Hippocampal formation (tissue), 2 donors: ENCODE measurements at regions not wholly inside any gene's neighbourhood (a gene's known extent, or its start where the extent isn't known, plus 50 kb on each side); places are given as distances from the start of the nearest gene placed in this dataset.

Source experiments
- DNase-seq, 2 donors: peaks; one replicate each; lab custom pipeline; 2025; lab: John Stamatoyannopoulos, UW

DNA sequence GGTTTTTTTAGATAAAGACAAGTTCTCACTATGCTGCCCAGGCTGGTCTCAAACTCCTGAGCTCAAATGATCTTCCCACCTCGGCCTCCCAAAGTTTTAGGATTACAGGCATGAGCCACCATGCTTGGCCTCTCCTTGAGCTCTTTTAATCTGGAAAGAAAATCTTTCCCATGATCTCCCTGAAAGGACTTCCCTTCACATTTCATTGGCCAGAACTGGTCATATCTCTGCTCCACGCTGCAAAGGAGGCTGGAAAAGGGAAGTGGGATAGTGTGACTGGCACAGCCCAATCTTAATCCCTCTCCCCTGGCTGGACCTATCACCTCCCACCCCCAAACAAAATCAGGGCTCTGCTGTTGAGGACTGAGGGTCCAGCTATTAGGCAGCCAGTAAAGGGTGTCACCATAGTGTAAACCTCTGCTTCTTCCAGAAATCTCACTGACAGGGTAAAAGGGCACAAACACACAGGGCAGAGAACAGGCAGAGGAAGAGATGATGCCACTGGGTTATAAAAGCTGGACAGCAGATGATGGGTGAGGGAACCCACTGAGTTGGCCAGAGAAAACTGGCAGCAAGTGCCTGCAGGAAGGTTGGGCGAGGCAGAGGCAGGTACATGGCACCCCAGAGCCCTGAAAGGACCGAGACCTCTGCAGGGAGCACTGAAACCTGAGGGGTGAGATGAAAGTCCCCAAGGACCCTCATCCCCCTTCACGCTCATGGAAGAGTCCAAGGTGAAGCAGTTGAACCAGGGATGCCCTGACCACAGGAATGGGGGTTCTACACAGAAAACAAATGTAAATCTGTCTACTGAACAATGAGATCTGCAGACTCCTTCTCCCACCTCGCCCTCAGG lies 83.1 kb upstream of the PTPN1 start:
- no peak for DNase-seq

DNA sequence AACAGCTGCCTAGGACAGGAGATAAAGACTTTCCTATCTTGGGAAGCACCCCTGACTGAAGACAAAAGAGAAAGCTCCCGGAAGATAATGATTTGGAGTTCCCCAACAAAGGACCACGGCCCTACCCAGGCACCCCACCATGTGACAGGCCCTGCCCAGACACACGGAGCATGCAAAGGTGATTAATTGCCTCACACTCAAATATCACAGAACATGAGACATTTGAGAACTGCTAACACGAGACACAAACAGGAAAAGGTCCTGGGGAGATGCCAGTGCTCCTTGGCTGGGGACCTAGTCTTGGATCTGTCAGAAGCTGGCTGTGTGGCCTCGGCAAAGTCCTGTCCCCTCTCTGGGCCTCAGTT lies 82.5 kb upstream of the PTPN1 start:
- no peak for DNase-seq

DNA sequence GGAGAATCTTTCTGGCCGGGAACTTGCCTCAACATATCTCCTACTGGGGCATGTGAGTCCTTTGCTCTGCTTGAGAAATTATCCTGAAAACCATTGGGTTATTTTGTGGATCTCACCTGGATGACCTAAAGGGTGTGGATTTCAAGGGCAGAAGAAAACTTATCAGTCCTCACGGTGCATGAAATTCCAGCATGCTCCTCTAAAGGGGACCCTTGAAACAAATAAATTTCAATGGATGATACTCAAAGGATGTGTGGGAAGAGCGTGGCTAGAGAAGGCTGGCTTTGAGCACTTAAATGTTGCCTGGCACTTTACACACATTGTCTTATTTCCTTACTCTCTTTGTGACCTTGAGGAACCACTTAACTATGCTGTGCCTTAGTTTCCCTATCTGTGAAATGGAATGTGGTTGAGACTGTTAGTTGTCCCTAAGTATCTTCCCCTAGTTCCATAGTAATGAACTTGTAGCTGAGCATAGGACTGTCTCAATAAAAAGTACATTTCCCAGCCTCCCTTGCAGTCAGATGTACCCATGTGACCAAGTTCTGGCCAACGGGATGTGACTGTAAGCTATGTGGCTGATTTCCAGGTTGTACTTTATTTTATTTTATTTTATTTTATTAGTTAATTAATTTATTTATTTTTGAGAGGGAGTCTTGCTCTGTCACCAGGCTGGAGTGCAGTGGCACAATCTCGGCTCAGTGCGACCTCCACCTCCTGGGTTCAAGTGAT lies 81.9 kb upstream of the PTPN1 start:
- no peak for DNase-seq

DNA sequence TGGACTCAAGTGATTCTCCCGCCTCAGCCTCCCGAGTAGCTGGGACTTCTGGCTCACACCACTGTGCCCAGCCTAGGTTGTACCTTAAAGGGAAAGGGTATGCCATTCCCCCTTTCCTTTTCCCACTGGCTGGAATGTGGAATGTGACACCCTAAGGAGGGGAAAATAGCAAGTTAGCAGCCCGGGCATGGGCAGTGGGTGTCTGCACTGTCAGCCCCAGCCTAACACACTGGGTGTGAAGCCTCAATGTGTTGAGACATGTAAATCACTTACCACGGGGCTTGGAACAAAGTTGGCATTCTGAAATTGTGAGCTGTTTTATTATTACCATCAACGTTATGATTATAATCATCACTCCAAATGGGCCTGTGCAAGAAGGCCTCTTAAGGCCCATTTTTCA lies 80.8 kb upstream of the PTPN1 start:
- no peak for DNase-seq

DNA sequence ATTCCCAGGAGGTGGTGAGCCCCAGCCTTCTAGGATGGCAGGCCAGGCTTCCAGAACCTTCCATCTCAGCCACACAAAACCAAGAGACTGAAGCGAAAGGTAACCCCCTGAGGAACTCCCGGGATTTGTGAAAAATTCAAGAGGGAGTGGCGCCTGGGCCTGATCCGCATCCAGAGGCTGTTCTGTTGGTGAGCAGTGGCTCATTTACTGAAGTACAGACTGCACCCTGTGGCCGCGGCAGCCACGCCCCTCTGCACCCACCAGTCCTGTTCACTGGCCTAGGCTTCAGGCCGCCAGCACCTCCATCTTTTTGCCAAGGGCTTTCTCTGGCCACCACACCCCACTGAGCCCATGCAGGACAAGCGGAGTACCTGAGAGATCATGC lies 79.1 kb upstream of the PTPN1 start:
- no peak for DNase-seq

DNA sequence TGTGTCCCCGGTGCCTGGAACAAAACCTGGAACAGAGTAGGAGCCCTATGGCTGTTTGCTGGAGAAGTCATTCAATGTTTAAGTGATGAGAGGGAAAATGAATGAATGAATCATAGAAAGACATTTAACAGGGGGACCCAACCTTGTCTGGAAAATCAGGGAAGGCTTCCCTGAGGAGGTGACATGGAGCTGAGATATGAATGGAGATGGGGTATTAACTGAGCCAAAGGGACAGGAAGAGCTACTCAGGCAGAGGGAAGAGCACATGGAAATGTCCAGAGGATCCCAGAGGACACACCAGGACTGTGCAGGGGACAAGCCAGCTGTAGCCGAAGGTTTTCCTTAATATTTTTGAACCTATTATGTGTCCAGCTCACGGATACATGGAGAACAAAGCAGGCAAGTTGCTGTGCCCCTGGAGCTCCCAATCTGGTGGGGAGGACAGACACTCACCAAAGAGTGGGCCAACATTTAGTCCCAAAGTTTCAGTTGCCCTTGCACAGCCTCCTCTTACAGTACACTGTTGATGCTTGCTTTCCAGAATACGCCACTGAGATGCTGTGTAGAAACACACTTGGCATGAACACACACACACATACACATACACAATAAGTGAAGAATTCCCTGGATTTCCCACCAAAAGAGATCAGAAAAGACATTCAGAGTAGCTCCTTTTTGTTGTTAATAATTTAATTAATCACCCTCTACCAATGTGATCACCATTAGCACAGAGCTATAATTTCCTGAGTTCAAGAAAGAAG lies 77.0 kb upstream of the PTPN1 start:
- no peak for DNase-seq

DNA sequence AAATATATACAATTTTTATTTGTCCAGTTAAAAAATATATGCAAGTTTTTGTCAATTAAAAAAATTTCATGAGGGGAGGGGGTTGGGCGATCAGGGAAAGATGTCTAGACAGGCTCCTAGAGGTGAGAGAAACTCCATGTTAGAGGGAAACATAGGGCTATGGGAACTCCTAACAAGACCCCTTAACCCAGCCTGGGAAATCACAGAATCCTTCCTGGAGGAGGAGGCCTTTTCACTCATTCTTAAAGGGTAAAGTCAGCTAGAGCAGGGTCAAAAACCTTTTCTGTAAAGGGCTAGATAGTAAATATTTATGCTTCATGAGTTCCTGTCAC lies 75.9 kb upstream of the PTPN1 start:
- no peak for DNase-seq

DNA sequence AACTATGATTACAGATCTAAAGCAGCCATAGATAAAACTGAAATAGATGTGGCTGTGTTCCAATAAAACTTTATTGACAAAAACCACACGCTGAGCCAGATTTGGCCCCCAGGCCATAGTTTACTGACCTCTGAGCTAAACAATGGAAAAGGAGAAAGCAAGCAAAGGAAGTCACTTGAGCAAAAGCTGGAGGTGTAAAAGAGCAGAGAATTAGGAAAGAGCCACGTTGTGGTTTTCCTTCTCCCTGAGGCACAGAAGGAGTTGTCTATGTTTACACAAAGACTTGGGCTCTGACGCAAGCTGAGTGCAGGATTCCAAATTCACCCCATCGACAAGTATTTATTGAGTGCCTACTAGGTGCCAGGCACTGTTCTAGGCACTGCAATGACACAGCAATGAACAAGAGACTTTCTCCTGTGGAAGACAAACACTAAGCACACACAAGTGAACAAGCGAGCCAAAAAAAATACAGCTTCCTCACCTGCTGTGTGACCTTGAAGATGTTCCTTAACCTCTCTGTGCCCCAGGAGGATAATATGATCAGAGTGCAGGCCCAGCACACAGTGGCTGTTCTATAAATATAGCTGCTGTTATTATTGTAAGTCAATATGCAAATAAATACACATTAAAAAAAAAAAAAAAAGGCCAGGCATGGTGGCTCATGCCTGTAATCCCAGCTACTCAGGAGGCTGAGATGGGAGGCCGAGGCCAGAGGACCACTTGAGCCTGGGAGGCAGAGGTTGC lies 75.4 kb upstream of the PTPN1 start:
- no peak for DNase-seq

DNA sequence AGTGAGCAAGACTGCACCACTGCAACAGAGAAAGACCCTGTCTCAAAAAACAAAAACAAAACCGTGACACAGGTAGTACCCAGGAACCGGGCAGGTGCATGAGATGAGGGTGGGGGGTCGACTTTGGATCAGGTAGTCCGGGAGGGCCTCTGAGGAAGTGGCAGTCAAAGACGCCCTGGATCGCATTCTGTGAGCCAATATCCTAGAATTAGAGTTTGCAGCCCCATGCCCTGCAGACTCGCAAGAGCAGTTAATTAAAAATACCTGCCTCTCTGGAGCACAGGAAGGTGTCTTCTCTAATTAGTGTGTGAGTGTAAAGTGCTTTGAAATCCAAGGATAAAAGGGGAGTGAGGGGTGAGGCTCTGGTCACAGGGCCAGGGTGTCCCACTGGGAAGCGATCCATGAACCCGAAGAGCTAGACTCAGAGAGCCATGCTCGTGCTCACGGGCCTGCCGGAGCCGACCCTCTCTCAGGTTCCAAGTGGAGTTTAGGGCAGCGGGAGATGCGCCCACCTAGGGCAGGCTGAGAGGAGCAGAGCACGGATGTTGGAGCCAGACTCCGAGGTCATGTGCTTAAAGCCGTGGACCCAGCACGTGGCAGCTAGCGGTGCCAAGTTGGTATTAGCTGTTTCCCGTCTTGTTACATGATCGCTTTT lies 74.7 kb upstream of the PTPN1 start:
- no peak for DNase-seq

DNA sequence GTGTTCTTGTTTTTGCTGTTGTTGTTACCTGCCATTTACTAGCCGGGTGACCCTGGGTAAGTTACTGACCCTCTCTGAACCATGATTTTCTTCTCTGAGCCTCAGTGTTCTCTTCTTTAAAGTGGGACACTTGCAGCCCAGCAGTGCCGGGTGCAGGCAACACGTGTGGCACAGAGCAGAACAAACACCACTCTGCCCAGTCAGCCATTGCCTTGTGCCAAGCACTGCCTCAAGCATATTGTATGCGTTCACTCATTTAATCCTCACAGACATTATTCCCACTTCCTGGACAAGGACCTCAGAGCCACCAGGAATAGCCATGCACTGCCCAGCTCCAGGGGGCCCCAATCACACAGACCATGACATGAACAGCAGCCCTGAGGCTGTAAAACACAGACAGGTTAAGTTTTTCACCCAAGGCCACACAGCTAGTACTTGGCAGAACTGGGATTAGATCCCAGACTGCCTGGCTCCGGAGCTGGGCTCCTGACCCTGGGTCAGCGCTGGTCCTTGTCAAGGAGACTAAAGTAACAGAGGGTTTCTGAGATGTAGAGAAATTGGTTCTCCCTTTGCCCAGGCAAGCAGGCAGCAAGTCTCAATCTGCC lies 74.0 kb upstream of the PTPN1 start:
- DNase-seq: no peak

DNA sequence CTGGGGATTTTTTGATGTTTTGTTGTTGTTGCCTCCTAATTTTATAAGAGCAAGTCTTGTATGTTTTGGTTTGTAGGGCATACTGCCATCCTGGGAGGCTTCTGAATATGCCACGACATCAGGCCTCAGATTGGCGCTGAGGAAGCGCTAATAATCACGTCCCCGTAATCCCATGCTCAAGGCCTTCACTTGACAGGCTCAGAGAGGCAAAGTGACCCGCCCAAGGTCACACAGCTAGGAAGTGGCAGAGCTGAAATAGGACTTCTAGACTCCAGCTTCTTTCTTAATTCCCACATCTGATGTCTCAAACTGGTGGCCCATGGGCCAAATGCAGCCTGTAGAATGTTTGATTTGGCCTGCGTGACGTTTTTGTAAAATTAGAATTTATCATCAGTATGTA lies 73.5 kb upstream of the PTPN1 start:
- no peak for DNase-seq

DNA sequence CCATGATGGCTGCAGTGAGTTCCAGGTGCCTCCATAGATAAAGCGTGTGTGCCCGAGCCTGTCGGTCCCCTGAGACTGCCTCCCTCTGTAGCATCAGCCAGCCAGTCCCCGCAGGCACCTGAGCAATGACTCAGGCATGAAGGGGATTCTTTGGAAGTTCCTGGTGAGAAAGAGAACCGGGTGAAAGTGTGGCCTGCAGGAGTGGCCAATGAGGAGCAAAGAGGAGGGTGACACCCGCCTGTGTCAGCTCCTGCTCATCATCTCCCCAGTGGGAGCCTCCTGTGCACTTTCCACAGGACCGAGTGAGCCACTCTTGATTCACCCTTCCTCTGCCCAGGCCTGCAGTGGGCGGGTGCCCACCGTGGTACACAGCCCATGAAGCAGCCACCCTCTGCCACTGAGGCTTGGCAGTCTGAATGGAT lies 71.2 kb upstream of the PTPN1 start:
- no peak for DNase-seq

DNA sequence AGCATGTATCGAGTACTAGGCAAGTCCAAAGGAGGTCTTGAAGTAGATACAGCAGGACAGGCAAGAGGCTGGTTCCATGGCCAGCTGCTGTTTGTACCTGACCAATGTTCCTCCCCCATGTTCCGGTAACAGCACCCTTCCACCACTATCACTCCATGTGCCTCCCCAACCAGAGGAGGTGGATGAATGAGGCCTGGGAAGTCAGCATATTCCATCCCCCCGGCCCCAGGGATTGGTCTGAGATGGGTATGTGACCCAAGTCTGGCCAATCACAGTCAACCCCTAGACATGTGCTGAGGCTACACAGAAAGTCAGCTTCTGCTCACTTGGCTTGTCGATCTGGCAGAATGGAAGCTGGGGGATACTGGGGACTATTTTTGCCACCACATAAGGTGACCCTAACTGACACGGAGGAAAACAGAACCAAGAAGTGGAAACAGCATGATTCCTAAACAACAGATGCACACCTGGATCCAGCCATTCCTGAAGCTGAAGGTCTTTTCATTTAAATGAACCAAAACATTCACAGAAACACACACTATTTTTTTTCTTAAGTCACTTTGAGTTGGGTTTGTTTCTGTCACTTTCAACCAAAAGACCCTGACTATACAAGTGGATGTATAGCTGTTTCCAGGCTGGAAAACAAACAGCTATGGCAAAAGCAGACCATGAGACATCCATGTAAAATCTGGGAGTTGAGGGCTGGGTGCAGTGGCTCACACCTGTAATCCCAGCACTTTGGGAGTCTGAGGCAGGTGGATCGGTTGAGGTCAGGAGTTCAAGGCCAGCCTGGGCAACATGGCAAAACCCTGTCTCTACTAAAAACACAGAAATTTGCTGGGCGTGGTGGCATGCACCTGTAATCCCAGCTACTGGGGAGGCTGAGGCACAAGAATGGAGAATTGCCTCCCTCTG lies 70.4 kb upstream of the PTPN1 start:
- DNase-seq: no peak

DNA sequence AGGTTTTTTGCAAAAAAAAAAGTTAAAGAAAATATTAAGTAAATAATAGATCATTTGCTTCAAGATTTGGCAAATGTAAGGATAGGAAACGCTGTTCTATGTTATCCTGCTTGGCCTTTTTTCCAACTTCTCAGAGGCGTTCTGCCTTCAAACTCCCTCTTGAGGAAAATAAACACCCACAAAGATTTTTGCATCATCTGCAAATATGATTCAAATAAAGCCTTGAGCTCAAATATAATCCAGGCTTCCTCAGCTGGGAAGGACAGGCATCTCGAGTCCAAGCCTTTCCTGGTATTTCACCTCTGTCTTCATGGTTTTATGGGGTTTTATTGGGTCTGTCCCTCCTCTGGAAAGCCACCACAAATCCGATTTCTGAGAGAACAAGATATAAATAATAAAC lies 67.7 kb upstream of the PTPN1 start:
- DNase-seq: no peak

DNA sequence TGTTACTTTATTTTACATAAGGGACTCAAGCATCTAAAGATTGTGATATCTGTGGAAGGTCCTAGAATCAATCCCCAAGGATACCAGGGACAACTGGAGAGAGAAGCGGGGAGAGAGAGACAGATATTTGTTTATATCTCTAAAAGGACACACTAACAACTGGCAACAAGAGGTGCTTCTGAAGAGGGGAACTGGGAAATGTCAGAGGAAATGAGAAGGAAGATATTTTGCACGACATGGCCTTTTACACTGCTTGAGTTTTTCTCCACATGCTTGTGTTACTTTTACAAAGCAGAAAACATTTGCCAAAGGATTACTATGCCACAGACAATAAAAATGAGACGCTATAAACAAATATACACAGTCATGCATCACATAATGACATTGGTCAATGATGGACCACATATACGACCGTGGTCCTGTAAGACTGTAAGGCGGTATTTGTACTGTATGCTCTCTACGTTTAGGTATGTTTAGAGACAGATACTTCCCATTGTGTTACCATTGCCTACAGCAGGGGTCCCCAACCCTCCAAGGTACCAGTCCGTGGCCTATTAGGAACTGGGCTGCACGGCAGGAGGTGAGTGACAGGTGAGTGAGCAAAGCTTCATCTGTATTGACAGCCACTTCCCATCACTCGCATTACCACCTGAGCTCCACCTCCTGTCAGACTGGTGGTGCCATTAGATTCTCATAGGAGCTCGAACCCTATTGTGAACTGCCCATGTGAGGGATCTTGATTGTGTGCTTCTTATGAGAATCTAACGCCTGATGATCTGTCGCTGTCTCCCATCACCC lies 64.6 kb upstream of the PTPN1 start:
- DNase-seq: no peak

DNA sequence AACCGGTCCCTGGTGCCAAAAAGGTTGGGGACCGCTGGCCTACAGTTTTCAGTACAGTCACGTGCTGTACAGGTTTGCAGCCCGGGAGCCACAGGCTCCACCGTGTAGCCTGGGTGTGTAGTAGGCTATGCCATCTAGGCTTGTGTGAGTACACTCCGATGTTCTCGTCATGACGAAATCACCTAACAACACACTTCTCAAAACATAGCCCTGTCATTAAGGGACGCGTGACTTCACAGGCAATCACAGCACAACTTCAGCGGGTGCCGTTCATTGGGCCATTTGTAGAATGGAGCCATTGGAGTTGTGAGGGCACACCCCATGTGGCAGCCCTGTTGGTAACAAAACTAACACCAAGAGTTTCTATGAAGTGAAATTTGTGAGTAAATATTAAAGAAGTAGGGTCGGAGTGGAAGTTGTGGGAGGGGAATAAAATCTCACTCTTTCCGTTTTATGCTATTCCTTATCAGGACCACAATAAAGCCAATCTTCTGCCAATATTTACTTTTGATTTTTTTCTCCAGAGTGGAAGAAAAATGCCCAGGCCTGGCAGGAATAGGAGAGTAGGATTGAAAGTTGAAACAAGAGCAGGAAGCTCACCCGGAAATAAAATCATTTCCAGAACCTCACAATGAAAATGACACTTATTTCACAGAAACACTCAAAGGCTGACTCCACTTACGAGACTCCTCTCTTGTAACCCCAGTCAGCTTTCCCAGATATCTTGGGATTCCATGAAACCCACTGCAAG lies 63.7 kb upstream of the PTPN1 start:
- DNase-seq: no peak

DNA sequence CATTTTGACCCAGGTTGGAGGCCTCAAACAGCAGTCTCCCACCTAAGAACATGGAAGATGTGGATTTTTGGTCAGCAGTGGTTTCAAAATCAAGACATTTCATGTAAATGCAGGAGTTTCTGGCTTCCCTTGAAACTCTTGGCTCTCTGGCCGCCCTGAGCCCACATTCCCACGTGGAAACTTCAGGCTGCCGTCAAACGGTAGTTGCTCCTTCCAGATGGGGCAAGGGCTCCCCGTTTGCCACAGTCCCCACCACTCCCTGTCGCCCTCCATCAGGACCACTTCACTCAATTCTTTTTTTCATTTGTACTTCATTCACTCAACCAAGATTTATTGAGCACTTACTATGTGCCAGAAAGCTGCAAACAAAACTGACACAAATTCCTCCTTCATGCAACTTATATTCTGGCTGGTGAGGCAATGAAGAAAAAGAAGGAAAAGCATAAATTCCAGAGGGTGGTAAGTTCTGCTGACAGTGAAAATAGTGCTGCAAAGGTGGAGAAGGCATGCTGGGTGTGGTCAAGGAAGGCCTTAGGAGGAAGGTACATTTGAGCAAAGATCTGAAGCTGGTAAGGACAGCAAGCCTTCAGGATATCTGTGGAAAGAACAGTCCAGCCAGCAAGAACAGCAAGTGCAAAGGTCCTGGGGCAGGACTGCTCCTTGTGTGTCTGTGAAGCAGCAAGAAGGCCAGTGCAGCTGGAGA lies 62.9 kb upstream of the PTPN1 start:
- DNase-seq: no peak

DNA sequence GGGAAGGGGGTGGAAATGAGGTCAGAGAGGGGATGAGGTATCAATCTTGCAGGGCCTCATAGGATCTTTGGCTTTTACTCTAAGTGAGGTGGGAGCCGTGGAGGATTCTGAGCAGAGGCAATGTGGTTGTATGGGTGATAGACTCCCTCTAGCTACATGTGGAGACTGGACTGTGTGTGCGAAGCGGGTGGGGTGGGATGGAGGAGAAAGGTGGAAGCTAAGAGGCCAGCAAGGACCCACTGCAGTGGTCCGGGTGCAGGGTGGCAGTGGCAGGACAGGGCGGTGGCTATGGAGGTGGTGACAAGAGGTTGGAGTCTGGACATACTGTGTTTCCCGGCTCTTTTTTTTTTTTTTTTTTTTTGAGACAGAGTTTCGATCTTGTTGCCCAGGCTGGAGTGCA lies 62.4 kb upstream of the PTPN1 start:
- DNase-seq: no peak
